HG03354 (cell line): ENCODE measurements at regions not wholly inside any gene's neighbourhood (a gene's known extent, or its start where the extent isn't known, plus 50 kb on each side); places are given as distances from the start of the nearest gene placed in this dataset.
"Not testable (repeated sequence)": the region's sequence is repeated elsewhere in the genome, so short reads cannot be mapped to it uniquely, and the experiment has no call there.

Experiments
- ATAC-seq: cut with Tn5 transposase; IDR thresholded peaks from one replicate; pipeline ENCODE4 v1.9.1; 2021; ENCODE audit warnings: mild to moderate bottlenecking; ENCODE audit not compliant: unreplicated experiment, poor library complexity, severe bottlenecking

DNA sequence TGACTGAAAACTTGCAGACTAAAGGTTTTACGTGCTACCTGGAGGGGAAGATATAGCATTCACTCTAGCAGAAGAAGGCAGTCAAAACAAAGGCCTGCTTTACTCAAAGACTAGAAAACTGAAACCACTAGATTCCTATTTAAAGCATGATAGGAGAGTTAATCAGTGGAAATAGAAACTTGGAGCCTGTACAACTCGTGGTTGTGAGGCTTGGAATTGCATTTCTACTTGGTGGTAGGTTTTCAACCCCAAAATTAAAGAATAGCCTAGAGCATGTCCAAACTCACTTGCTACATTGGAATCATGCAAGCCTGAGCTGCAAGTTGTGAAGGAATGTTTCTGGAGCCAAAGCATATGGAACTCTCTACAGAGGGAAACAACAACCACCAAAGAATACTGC, 1526.4 kb upstream of the NUDT12 start:
- ATAC-seq, result no peak

DNA sequence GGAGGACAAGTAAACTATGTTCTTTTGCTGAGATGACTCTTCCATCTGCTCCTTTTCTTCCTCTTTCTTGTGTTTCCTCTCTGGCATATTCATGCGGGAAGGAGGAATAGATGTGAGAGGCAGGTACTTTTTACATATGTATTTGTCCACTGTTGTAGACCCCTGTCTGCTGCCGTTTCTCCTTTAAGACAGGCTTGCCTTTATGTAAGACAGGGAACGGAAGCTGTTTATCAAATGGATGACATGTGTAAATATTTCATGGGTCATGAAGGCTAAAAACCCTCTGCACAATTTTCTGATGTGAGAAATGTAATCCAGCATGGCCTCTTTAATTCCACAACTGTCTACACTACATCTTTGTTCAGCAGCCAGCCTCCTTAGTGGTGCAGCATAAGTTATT, 1525.5 kb upstream of the NUDT12 start:
- ATAC-seq, result no peak

DNA sequence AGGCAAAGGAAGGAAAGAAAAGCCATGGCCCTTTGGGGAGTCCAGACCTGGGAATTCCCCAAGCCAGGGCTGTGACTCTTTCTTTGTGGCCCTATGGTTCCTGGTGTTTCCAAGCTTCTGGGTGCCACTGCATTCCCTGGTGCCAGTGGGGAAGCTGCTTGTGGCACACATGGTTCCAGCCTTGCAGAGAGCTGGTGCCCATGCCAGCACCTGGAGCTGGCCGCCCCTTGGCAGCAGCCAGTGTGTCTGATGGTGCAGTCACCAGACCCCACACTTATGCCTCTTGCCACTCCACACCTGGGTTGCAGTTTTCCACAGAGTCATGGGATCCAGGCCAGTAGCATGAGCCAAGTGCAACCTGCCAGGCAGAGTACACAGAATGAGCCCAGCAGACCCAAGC, 1495.3 kb upstream of the NUDT12 start:
- ATAC-seq, result no peak

GRCh38 chr5:105057001-105057436, 1494.4 kb upstream of the NUDT12 start:
- no peak for ATAC-seq

DNA sequence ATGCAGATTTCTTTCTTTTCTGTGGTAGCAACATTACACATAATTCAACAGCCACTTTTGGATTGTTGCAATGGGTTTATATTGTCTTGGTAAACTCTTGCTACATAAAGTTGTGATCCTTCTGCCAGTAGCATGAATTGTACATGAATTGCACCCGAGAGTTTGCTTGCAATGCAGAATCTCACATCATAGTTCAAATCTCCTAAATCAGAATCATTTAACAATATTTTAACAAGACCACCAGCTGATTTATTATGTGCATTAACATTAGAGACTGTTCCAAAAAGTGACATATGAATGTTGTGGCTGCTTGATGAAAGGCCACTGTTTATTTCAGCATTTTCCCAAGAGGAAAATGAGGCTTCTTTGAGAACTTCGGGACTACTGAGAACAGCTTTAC, 1491.8 kb upstream of the NUDT12 start:
- no peak for ATAC-seq

- ATAC-seq, result no peak
Measured at GRCh38 chr5:105042623-105043022, 1480.0 kb upstream of the NUDT12 start.

DNA sequence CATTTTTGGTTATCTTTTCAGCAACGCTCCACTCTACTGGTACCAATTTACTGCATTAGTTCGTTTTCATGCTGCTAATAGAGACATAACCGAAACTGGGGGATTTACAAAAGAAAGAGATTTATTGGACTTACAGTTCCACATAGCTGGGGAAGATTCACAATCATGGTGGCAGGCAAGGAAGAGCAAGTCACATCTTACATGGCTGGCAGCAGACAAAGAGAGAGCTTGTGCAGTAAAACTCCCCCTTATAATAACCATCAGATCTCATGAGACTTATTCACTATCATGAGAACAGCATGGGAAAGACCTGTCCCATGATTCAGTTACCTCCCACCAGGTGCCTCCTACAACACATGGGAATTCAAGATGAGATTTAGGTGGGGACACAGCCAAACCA, 1474.2 kb upstream of the NUDT12 start:
- ATAC-seq, result not testable (repeated sequence)

DNA sequence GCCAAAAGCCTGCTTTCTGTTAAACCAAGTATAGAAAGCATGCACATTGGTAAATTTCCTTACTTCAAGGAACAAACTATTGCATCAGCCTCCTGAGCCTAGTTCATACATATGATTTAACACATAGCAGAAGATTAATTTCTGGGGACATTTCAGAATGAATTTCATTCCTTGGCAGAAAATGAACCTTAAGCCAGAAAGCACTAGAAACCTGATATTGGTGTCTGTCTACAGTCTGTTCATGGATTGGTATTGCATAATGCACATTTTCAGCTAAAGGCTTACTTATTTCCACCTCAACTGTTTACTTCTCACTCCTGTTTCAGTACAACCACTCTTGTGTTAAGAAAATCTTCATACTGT, 1471.8 kb upstream of the NUDT12 start:
- no peak for ATAC-seq

DNA sequence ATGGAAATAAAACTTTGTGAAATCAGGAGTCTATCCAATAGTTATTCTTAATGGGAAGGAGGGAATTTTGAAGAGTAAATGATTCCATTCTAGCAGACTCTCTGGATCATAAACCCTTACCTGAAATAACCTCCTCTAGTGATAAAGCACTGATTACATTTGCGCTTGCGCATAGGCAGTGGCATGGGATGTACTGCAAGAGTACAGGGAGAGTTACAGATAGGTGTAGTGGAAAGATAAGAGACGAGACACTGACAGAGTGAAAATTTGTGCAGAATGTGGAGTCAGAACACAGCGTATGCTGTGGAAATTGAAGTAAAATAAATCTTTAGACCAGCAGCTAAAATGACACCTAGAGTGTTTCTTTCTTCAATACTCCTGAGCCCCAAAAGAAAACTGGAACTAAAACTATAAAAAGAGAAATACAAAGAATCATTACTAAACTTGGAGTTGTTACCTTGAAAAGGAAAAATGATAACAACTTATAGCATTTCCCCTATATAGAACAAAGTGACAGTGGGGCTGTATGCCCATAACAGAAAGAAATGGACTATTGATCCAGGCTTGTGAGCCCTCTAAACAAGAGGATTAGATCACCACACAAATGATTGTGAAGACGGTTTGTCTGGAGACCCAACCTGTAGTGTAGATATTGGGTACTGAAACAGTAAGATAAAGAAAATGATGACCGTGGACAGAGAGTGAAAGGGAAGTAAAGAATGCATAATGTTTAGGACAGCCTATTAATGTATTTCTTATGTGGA, 1471.2 kb upstream of the NUDT12 start:
- ATAC-seq, result no peak

DNA sequence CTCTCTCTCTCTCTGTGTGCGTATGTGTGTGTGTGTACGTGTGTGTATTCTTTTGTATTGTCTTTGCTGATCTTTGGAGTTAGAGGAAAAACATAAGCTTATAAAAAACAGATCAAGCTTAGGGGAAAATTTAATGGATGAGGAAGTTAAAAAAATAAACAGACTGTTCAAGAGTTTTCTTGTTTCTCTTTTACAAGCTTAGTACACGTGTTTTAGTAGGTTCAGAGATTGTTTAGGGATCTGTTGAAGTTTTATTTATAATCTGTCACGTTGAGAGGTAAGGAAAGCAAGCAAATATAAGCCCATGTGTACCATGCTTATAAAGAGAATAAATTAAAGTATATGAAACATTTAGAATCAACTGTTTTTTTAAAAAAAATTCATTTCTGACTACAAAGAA, 1470.3 kb upstream of the NUDT12 start:
- no peak for ATAC-seq

DNA sequence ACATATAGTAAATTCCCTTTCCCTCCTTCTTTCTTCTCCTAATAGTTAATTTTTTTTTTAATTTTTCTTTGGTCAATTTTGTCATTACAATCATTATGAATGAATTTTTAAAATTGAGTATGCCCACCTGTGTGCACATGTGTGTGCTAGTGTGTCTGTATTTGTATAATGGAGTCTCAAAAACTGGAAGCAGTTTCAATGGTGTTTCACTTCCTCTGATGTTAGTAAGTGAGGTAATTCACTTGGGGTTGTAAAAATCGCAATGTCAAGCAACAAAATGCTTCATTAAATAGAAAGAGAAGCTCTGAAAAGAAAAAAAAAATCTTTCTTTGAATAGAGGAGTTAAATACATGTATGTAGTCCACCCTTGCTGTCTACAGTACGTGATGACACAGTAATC, 1467.6 kb upstream of the NUDT12 start:
- no peak for ATAC-seq

GRCh38 chr5:105015098-105015497, 1452.5 kb upstream of the NUDT12 start:
- no peak for ATAC-seq

- ATAC-seq, result no peak
Measured at GRCh38 chr5:104998572-104998971, 1436.0 kb upstream of the NUDT12 start.

DNA sequence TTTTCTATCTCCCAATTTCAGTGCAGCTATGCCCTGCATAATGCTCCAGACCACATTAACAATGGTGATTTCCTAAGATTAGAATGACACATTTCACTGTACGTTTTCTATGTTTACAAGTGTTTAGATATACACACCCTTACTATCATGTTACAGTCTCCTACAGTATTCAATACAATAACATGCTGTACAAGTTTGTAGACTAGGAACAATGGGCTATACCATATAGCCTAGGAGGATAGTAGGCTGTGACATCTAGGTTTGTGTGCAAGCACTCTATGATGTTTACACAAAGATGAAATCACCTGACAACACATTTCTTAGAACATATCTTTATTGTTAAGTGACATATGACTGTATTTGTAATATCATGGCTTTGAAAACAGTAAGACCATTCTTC, 1435.6 kb upstream of the NUDT12 start:
- ATAC-seq, result no peak

DNA sequence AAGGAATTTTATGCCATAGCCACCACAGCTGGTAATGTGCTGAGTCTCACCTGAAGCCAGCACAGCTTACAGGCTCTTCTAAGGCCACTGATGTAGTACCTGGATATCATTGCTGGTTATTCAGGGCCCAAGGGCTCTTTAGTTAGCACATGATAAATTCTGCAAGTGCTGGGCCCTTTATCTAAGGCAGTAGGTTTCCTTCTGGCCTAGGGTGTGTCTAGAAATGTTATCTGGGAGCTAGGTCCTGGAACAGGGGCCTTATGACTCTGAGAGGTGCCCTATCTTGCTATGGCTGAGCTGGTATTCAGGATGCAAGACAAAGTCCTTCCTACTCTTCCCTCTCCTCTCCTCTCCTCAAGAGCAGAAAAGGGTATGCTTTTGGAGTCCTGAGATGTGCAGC, 1424.5 kb upstream of the NUDT12 start:
- no peak for ATAC-seq

DNA sequence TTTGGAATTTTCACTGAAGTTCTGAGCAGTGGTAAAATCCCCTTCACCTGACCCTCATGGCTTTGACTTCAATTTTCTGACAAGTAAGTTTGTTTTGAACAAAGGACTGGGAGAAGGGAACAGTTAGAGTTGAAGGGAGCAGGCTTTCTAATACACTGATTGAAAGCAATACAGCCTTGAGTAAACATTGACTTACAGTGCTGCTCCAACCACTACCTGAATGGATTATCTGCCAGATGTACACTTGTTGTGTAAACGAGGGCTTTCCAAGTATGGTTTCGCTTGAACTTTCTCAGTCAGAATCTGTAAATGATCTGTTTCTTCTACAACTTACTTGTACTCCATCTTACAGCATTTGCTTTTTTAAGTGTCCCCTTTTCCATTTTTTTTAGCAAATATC, 1414.9 kb upstream of the NUDT12 start:
- no peak for ATAC-seq

GRCh38 chr5:104967806-104968410, 1405.3 kb upstream of the NUDT12 start:
- no peak for ATAC-seq

DNA sequence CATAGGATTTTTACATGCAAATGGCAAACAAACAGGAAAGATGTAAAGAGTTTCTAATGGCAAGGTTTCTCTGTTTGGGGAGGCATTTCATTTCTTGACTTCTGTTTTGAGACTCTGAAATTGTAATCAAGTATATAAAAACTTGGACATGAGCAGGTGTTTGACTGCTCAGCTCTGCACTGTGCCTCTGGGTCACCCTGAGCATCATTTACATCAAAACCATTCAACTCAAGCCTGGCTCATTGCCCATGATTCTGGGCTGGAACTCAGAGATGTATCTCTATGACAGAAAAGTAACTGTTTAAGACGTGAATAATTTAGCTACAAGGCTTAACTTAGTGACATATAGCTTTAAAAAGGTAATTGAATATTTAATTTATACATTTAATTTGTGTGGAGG, 1402.4 kb upstream of the NUDT12 start:
- ATAC-seq, result no peak

DNA sequence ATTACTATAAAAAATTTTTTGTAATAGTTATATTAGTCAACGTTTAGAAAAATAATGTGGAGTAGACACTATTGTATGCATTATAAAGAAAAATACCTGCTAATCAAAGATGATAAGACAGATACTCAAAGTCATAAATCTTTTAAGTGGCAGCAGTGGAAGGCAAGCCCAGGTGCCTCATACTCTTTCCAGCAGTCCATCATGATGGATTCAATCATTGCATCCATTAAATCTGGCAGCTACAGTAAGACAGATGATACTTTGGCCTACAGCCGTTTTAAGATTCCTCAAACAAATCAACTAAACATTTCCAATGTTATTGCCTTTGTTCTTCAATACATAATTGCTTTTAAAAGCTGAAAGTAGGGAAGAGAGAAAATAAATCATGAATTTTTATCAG, 1392.9 kb upstream of the NUDT12 start:
- no peak for ATAC-seq

GRCh38 chr5:104952876-104953275, 1390.3 kb upstream of the NUDT12 start:
- no peak for ATAC-seq

GRCh38 chr5:104951829-104952228, 1389.2 kb upstream of the NUDT12 start:
- no peak for ATAC-seq

DNA sequence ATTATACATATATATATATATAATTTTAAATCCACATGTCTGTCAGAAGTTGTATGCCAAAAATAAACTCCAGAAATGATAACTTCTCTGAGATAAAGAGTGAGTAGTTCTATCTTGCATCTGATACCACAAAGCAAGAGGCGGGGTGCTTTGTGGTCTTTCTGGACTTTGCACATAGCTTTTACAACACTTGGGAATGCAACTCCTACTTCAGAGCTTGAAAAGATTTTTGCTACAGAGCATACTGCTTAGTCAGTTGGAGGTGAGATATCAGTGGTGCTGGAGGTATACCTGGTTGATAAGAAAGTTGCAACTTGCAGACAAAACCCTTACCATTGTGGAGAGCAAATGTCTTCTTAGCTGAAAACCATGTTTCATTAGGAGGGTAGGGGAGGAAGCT, 1384.5 kb upstream of the NUDT12 start:
- no peak for ATAC-seq
